Keratinocyte (primary cell): ENCODE measurements at regions not wholly inside any gene's neighbourhood (a gene's known extent, or its start where the extent isn't known, plus 50 kb on each side); places are given as distances from the start of the nearest gene placed in this dataset.

Source experiments
- DNase-seq: peaks from one replicate; pipeline ENCODE4 v3.0.0-alpha.2; 2011; ENCODE audit warnings: low read depth, missing footprints, low spot score
- FAIRE-seq: peaks from 2 replicates; lab custom pipeline; 2011; peaks lifted over from hg19 to GRCh38; lab: Jason Lieb, UNC
- H2AFZ ChIP-seq: 2 replicates; pipeline ENCODE4 v1.6.0; 2012; ENCODE audit warnings: low read length, control low read depth, inconsistent platforms; ENCODE audit not compliant: control insufficient read depth
- H3K27ac ChIP-seq: 2 replicates; pipeline ENCODE4 v1.5.1; 2011; ENCODE audit warnings: low read length; ENCODE audit not compliant: control insufficient read depth, insufficient read depth
- H3K27me3 ChIP-seq: 3 replicates; pipeline ENCODE4 v1.6.0; 2011; ENCODE audit warnings: low read length; ENCODE audit not compliant: control insufficient read depth, insufficient read depth; ENCODE audit errors: extremely low read depth
- H3K36me3 ChIP-seq, 2 experiments: 2 replicates in 1 of 2; 3 replicates in 1 of 2; pipeline ENCODE4 v1.5.1; 2011; ENCODE audit warnings: low read length in 2 of 2, mild to moderate bottlenecking in 1 of 2; ENCODE audit not compliant: control insufficient read depth in 2 of 2, insufficient read depth in 2 of 2; ENCODE audit errors: extremely low read depth in 1 of 2
- H3K4me1 ChIP-seq: 3 replicates; pipeline ENCODE4 v1.5.1; 2011; ENCODE audit warnings: low read length; ENCODE audit not compliant: control insufficient read depth, insufficient read depth; ENCODE audit errors: extremely low read depth
- H3K4me2 ChIP-seq: 3 replicates; pipeline ENCODE4 v1.6.0; 2011; ENCODE audit warnings: low read depth, low read length; ENCODE audit not compliant: control insufficient read depth, insufficient read depth; ENCODE audit errors: extremely low read depth
- H3K4me3 ChIP-seq, 3 experiments: fragments of 200-600 bp in 1 of 3; sonication (generic) in 1 of 3; 2 replicates in 2 of 3; 3 replicates in 1 of 3; pipeline ENCODE4 v1.5.1; 2011 to 2016; ENCODE audit warnings: low read length in 3 of 3, mild to moderate bottlenecking in 3 of 3, control low read depth in 2 of 3, inconsistent platforms in 1 of 3, low read depth in 1 of 3, mixed read lengths in 1 of 3, mixed run types in 1 of 3, moderate library complexity in 1 of 3; ENCODE audit not compliant: control insufficient read depth in 2 of 3, insufficient read depth in 2 of 3; ENCODE audit errors: extremely low read depth in 1 of 3
- H3K79me2 ChIP-seq: 2 replicates; pipeline ENCODE4 v1.6.0; 2012; ENCODE audit warnings: low read length; ENCODE audit not compliant: control insufficient read depth, insufficient read depth
- H3K9ac ChIP-seq: 3 replicates; pipeline ENCODE4 v1.6.0; 2011; ENCODE audit warnings: low read length; ENCODE audit not compliant: control insufficient read depth, insufficient read depth; ENCODE audit errors: extremely low read depth
- H3K9me1 ChIP-seq: 3 replicates; pipeline ENCODE4 v1.6.0; 2011; ENCODE audit warnings: low read length; ENCODE audit not compliant: control insufficient read depth, insufficient read depth; ENCODE audit errors: extremely low read depth
- H3K9me3 ChIP-seq: 2 replicates; pipeline ENCODE4 v1.5.1; 2012; ENCODE audit warnings: low read depth, low read length; ENCODE audit not compliant: control insufficient read depth
- H4K20me1 ChIP-seq: 3 replicates; pipeline ENCODE4 v1.6.0; 2011; ENCODE audit warnings: low read length; ENCODE audit not compliant: control insufficient read depth, insufficient read depth; ENCODE audit errors: extremely low read depth
- EZH2 ChIP-seq: IDR thresholded peaks from one replicate; pipeline ENCODE4 v1.6.1; 2012; ENCODE audit warnings: inconsistent platforms, mild to moderate bottlenecking, low read length, moderate library complexity
- dilution Hi-C: fragments of 300-500 bp; cut with MboI; formaldehyde crosslinking; loops from one replicate; pipeline ENCODE4 v1.7.0; 2020; ENCODE audit warnings: low sequenced_read_pairs; ENCODE audit not compliant: extremely low pct_ligation_motif_present
- TF ChIP-seq, protein P1 (sequence below), 3 experiments: IDR thresholded peaks in 1 of 3; conservative IDR thresholded peaks in 1 of 3; optimal IDR thresholded peaks in 1 of 3; 2 replicates in 2 of 3; 3 replicates in 1 of 3; pipeline versions ENCODE3 to v1.5.1; 2011; ENCODE audit warnings: low read length in 3 of 3, mild to moderate bottlenecking in 3 of 3, moderate library complexity in 2 of 3, control low read depth in 1 of 3, inconsistent platforms in 1 of 3; ENCODE audit not compliant: insufficient read depth in 2 of 3; ENCODE audit errors: extremely low read depth in 1 of 3

DNA sequence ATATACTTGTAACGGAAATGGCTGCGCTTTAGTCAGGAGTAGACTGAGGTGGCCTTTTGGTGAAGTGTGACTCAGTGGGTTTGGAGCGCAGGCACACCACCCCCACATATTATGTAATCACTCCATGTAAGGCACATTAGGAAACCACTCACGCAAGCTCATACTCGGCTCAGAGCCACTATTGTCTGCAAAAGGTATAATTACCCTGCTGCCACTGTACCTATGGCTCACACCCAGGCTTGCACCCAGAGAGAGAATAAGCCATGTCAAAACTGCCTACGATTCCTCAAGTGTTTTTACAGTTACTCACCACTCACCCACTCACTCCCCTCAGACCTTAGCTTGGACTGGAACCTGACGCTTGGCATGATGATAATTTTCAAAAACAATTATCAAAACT, 611.9 kb upstream of the CCDC54 start:
- DNase-seq (peak; percentile 62), FAIRE-seq (peak; percentile 87)
- H3K4me1 ChIP-seq = no peaks in the 10 kb centered on the region
- no peaks in the 10 kb centered on the region for H4K20me1 ChIP-seq
- H2AFZ ChIP-seq = no peak overlapping the region
- TF ChIP-seq EZH2 = no peak
- TF ChIP-seq, protein P1, sequence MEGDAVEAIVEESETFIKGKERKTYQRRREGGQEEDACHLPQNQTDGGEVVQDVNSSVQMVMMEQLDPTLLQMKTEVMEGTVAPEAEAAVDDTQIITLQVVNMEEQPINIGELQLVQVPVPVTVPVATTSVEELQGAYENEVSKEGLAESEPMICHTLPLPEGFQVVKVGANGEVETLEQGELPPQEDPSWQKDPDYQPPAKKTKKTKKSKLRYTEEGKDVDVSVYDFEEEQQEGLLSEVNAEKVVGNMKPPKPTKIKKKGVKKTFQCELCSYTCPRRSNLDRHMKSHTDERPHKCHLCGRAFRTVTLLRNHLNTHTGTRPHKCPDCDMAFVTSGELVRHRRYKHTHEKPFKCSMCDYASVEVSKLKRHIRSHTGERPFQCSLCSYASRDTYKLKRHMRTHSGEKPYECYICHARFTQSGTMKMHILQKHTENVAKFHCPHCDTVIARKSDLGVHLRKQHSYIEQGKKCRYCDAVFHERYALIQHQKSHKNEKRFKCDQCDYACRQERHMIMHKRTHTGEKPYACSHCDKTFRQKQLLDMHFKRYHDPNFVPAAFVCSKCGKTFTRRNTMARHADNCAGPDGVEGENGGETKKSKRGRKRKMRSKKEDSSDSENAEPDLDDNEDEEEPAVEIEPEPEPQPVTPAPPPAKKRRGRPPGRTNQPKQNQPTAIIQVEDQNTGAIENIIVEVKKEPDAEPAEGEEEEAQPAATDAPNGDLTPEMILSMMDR (optimal IDR thresholded peaks at IDR 0.05 in 1 of 3, IDR thresholded peaks at IDR 0.05 in 1 of 3, conservative IDR thresholded peaks at IDR 0.05 in 1 of 3; ENCODE audit: extremely low read depth in 1 of 3, insufficient read depth in 2 of 3, low read length in 3 of 3) = no peak
- H3K9ac ChIP-seq = no peak overlapping the region
- no peaks in the 10 kb centered on the region for H3K9me3 ChIP-seq
- H3K27ac ChIP-seq = no peak overlapping the region
- H3K9me1 ChIP-seq = no peaks in the 10 kb centered on the region
- no peak overlapping the region for H3K4me3 ChIP-seq
- dilution Hi-C loops = no loop called here
- no peak overlapping the region for H3K4me2 ChIP-seq
- no peaks in the 10 kb centered on the region for H3K36me3 ChIP-seq
- H3K27me3 ChIP-seq = no peaks in the 10 kb centered on the region
- no peaks in the 10 kb centered on the region for H3K79me2 ChIP-seq

- Histone ChIP-seq H3K4me1 (no peaks in the 10 kb centered on the region), H2AFZ (no peak overlapping the region)
- dilution Hi-C loops = no loop called here
Observed at GRCh38 chr3:106768941-106769480, 608.2 kb upstream of the CCDC54 start.

More at GRCh38 chr3:106768941-106769480, 608.2 kb upstream of the CCDC54 start:
- Histone ChIP-seq H3K4me2 (no peak overlapping the region), H3K9ac (no peak overlapping the region), H4K20me1 (no peaks in the 10 kb centered on the region), H3K9me1 (no peaks in the 10 kb centered on the region), H3K36me3 (no peaks in the 10 kb centered on the region), H3K79me2 (no peaks in the 10 kb centered on the region), H3K9me3 (no peaks in the 10 kb centered on the region), H3K27me3 (no peaks in the 10 kb centered on the region), H3K4me3 (no peak overlapping the region), H3K27ac (no peak overlapping the region)
- FAIRE-seq (no peak), DNase-seq (no peak)
- TF ChIP-seq, protein P1 (optimal IDR thresholded peaks at IDR 0.05 in 1 of 3, IDR thresholded peaks at IDR 0.05 in 1 of 3, conservative IDR thresholded peaks at IDR 0.05 in 1 of 3; ENCODE audit: extremely low read depth in 1 of 3, insufficient read depth in 2 of 3, low read length in 3 of 3) = no peak
- TF ChIP-seq EZH2 = no peak
